ENCODE measurements at regions not wholly inside any gene's neighbourhood (a gene's known extent, or its start where the extent isn't known, plus 50 kb on each side); places are given as distances from the start of the nearest gene placed in this dataset.

DNA sequence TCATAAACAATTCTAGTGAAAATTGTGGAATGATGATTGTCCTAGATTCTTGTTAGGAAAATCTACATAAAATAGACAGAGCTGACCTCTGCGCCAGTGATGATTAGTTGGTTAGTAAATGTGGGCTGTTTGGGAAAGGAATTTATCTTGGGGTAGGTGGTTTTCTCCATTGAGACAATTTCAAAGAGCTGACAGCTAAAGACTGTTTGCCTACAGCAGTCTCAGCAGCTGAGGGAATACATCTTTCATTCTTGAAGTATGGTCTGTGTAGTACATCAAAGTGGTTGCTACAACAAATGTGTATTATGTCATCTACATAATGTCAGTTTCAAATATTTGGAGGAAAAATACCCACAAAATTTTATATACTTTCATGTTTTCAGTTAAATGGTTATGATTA, 117.2 kb upstream of the TRPC4 start:
- WGBS, 2 donors (ENCODE audit: low coverage in 1 of 2), result 80 to 85% methylated on average over 1 of the region's 1 CpG
- Histone ChIP-seq H3K4me1 (no peaks in the 10 kb centered on the region), H3K36me3 (no peaks in the 10 kb centered on the region), H3K9me3 (no peaks in the 10 kb centered on the region), H3K27me3 (no peaks in the 10 kb centered on the region), H3K27ac (no peak overlapping the region), H3K4me3 (no peak overlapping the region)
- TF ChIP-seq POLR2A (IDR thresholded peaks at IDR 0.05), result no peak
- TF ChIP-seq EP300 (IDR thresholded peaks at IDR 0.05; ENCODE audit: low read depth), result no peak
- TF ChIP-seq, protein P1, sequence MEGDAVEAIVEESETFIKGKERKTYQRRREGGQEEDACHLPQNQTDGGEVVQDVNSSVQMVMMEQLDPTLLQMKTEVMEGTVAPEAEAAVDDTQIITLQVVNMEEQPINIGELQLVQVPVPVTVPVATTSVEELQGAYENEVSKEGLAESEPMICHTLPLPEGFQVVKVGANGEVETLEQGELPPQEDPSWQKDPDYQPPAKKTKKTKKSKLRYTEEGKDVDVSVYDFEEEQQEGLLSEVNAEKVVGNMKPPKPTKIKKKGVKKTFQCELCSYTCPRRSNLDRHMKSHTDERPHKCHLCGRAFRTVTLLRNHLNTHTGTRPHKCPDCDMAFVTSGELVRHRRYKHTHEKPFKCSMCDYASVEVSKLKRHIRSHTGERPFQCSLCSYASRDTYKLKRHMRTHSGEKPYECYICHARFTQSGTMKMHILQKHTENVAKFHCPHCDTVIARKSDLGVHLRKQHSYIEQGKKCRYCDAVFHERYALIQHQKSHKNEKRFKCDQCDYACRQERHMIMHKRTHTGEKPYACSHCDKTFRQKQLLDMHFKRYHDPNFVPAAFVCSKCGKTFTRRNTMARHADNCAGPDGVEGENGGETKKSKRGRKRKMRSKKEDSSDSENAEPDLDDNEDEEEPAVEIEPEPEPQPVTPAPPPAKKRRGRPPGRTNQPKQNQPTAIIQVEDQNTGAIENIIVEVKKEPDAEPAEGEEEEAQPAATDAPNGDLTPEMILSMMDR (IDR thresholded peaks at IDR 0.05), result no peak
- TF ChIP-seq POLR2AphosphoS5 (IDR thresholded peaks at IDR 0.05), result no peak
- no peak for DNase-seq
- intact Hi-C loops (cut with DNase I; ENCODE audit: low total_unique reads) (no loop called here), in situ Hi-C loops (cut with MboI; ENCODE audit: low pct_ligation_motif_present in 1 of 4, low pct_unique_long_range_greater_than_20kb in 1 of 4, low sequenced_read_pairs in 3 of 4) (no loop called here)

DNA sequence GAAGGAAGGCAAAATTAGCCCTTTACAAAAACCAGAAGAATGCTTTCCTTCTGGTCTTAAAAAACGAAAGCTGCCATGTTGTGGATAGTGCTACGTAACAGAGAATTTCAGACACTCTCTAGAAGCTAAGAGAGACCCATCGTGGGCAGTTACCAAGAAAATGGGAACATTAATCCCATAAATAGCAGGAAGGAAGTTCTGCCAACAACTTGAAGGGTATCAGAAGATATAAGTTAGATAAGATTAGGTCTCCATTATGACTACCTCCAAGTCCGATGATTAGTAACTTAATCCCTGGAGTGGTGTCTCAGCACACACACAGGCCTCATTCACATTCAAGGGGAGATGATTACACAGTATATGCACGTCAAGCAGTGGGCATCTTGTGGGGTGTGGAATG, 115.7 kb upstream of the TRPC4 start:
- no peak for DNase-seq
- Histone ChIP-seq H3K4me1 (no peaks in the 10 kb centered on the region), H3K4me3 (no peak overlapping the region), H3K27ac (no peak overlapping the region), H3K27me3 (no peaks in the 10 kb centered on the region), H3K36me3 (no peaks in the 10 kb centered on the region), H3K9me3 (no peaks in the 10 kb centered on the region)
- in situ Hi-C loops (cut with MboI; ENCODE audit: low pct_ligation_motif_present in 1 of 4, low pct_unique_long_range_greater_than_20kb in 1 of 4, low sequenced_read_pairs in 3 of 4), result no loop called here
- 80 to 83% methylated on average over 4 to 5 of the region's 5 CpGs for WGBS, 2 donors (ENCODE audit: low coverage in 1 of 2)
- intact Hi-C loops (cut with DNase I; ENCODE audit: low total_unique reads), result no loop called here
- TF ChIP-seq, protein P1 (IDR thresholded peaks at IDR 0.05), result no peak
- no peak for TF ChIP-seq EP300 (IDR thresholded peaks at IDR 0.05; ENCODE audit: low read depth)
- TF ChIP-seq POLR2A (IDR thresholded peaks at IDR 0.05), result no peak
- no peak for TF ChIP-seq POLR2AphosphoS5 (IDR thresholded peaks at IDR 0.05)

DNA sequence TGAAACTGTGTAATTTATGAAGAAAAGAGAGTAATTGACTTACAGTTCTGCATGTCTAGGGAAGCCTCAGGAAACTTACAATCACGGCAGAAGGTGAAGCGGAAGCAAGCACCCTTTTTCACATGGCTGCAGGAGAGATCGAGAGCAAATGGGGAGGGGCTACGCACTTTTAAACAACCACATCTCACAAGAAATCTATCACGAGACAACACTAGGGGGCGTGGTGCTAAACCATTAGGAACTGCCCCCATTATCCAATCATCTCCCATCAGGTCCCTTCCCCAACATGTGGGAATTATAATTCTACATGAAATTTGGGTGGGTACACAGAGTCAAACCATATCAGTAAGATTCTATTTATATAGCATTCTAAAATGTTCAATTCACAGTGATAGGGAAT, 114.8 kb upstream of the TRPC4 start:
- WGBS, 2 donors (ENCODE audit: low coverage in 1 of 2), result 82 to 93% methylated on average over 4 to 6 of the region's 6 CpGs
- H3K27ac ChIP-seq, result no peak overlapping the region
- no peaks in the 10 kb centered on the region for H3K36me3 ChIP-seq
- DNase-seq, result no peak
- no peaks in the 10 kb centered on the region for H3K9me3 ChIP-seq
- no peaks in the 10 kb centered on the region for H3K27me3 ChIP-seq
- intact Hi-C loops (cut with DNase I; ENCODE audit: low total_unique reads), result no loop called here
- no peaks in the 10 kb centered on the region for H3K4me1 ChIP-seq
- in situ Hi-C loops (cut with MboI; ENCODE audit: low pct_ligation_motif_present in 1 of 4, low pct_unique_long_range_greater_than_20kb in 1 of 4, low sequenced_read_pairs in 3 of 4), result no loop called here
- H3K4me3 ChIP-seq, result no peak overlapping the region
- TF ChIP-seq, protein P1 (IDR thresholded peaks at IDR 0.05), result no peak
- no peak for TF ChIP-seq POLR2A (IDR thresholded peaks at IDR 0.05)
- no peak for TF ChIP-seq POLR2AphosphoS5 (IDR thresholded peaks at IDR 0.05)
- no peak for TF ChIP-seq EP300 (IDR thresholded peaks at IDR 0.05; ENCODE audit: low read depth)

DNA sequence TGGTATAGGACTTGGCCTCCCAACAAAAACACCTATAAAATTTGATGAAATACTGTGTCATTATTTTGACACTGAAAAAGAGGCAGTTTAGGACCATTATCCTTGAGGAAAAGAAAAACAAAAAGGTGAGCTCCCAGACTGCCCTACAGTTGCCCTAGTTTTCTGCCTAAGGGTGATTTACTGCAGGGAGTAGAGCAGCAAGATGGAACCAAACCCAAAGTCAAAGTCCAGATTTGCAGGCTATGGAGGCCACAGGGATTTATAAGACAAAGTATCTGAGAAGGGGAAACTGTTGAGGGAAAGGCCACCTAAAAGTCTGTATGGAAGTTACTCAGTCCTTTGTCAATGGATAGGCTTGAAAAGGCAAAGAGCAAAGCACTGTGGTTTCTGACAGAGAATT, 112.4 kb upstream of the TRPC4 start:
- no peaks in the 10 kb centered on the region for H3K9me3 ChIP-seq
- H3K4me1 ChIP-seq, result no peaks in the 10 kb centered on the region
- intact Hi-C loops (cut with DNase I; ENCODE audit: low total_unique reads), result no loop called here
- no peak for DNase-seq
- no peak for TF ChIP-seq EP300 (IDR thresholded peaks at IDR 0.05; ENCODE audit: low read depth)
- no peak for TF ChIP-seq POLR2A (IDR thresholded peaks at IDR 0.05)
- no peak for TF ChIP-seq POLR2AphosphoS5 (IDR thresholded peaks at IDR 0.05)
- TF ChIP-seq, protein P1 (IDR thresholded peaks at IDR 0.05), result no peak
- in situ Hi-C loops (cut with MboI; ENCODE audit: low pct_ligation_motif_present in 1 of 4, low pct_unique_long_range_greater_than_20kb in 1 of 4, low sequenced_read_pairs in 3 of 4), result no loop called here
- H3K36me3 ChIP-seq, result no peaks in the 10 kb centered on the region
- H3K27me3 ChIP-seq, result no peaks in the 10 kb centered on the region
- no peak overlapping the region for H3K27ac ChIP-seq
- no peak overlapping the region for H3K4me3 ChIP-seq

Measured in transverse colon (tissue), 4 donors.